ENCODE measurements at regions not wholly inside any gene's neighbourhood (a gene's known extent, or its start where the extent isn't known, plus 50 kb on each side); places are given as distances from the start of the nearest gene placed in this dataset.

- Histone ChIP-seq H4K20me1 (ENCODE audit: control insufficient read depth, insufficient read depth, insufficient read length) (no peaks in the 10 kb centered on the region), H3K18ac (ENCODE audit: insufficient read length, low read depth, low read length) (no peak overlapping the region), H2BK12ac (ENCODE audit: insufficient read length, low read depth, low read length) (no peak overlapping the region), H3K4ac (ENCODE audit: low read depth, low read length) (no peak overlapping the region), H2BK15ac (ENCODE audit: low read depth, low read length) (no peak overlapping the region), H2BK120ac (ENCODE audit: low read depth, low read length, poor library complexity, severe bottlenecking) (no peak overlapping the region), H3K14ac (ENCODE audit: insufficient read depth, low read length) (no peak overlapping the region), H3K23ac (ENCODE audit: insufficient read length, low read depth, low read length) (no peak overlapping the region), H3K79me1 (ENCODE audit: insufficient read depth, low read depth, low read length, poor library complexity, severe bottlenecking) (no peaks in the 10 kb centered on the region), H3K9me3 (ENCODE audit: control insufficient read depth, low read depth, low read length) (no peaks in the 10 kb centered on the region), H3K27ac (ENCODE audit: insufficient read length, low read depth, low read length) (no peak overlapping the region), H3K23me2 (ENCODE audit: insufficient read length, low read depth, low read length, poor library complexity, severe bottlenecking) (no peaks in the 10 kb centered on the region), H2AFZ (ENCODE audit: low read length) (no peak overlapping the region), H4K91ac (ENCODE audit: insufficient read length, low read depth, low read length) (no peak overlapping the region), H4K5ac (ENCODE audit: insufficient read length, low read depth, low read length) (no peak overlapping the region), H4K8ac (replicated peaks; ENCODE audit: insufficient read length, low read depth, low read length) (no peak overlapping the region), H3K4me2 (ENCODE audit: insufficient read depth, insufficient read length, low read length) (no peak overlapping the region), H3T11ph (ENCODE audit: low read length) (no peak overlapping the region), H3K27me3 (ENCODE audit: insufficient read depth, low read length) (no peaks in the 10 kb centered on the region), H2BK20ac (ENCODE audit: low read depth, low read length, poor library complexity, severe bottlenecking) (no peak overlapping the region), H3K9ac (ENCODE audit: extremely low read depth, insufficient read length, low read length) (no peak overlapping the region), H3K56ac (ENCODE audit: insufficient read length, low read depth, low read length) (no peak overlapping the region), H3K4me1 (ENCODE audit: insufficient read depth, low read length) (no peaks in the 10 kb centered on the region), H3K79me2 (ENCODE audit: insufficient read depth, low read length) (no peaks in the 10 kb centered on the region), H2BK5ac (ENCODE audit: insufficient read length, low read length) (no peak overlapping the region), H2AK5ac (ENCODE audit: insufficient read length, low read length) (no peak overlapping the region)
- H3K27ac Mint-ChIP-seq: no peak overlapping the region
- no peak for DNase-seq
- no peak overlapping the region for H3K4me3 Mint-ChIP-seq
- no peaks in the 10 kb centered on the region for H3K27me3 Mint-ChIP-seq (ENCODE audit: low read depth)
- H3K36me3 Mint-ChIP-seq (ENCODE audit: insufficient read depth in 1 of 3, low read depth in 3 of 3): no peaks in the 10 kb centered on the region
- H3K9me3 Mint-ChIP-seq: no peaks in the 10 kb centered on the region
- no peak for TF ChIP-seq CTCF (conservative IDR thresholded peaks at IDR 0.05)
- no CpG with 5 or more reads among the region's 1 CpG for WGBS (ENCODE audit: extremely low coverage, insufficient read length, low lambda C conversion rate)
- peaks cover 3 to 5% of the 10 kb centered on the region in 2 experiments; a peak in 2 of 4 replicates for H3K4me1 Mint-ChIP-seq
These were observed 379.7 kb downstream of the TMEM38B start for GRCh38 chr9:106074006-106074405.

Measured in H9 (cell line).